ENCODE measurements at regions not wholly inside any gene's neighbourhood (a gene's known extent, or its start where the extent isn't known, plus 50 kb on each side); places are given as distances from the start of the nearest gene placed in this dataset.

DNA sequence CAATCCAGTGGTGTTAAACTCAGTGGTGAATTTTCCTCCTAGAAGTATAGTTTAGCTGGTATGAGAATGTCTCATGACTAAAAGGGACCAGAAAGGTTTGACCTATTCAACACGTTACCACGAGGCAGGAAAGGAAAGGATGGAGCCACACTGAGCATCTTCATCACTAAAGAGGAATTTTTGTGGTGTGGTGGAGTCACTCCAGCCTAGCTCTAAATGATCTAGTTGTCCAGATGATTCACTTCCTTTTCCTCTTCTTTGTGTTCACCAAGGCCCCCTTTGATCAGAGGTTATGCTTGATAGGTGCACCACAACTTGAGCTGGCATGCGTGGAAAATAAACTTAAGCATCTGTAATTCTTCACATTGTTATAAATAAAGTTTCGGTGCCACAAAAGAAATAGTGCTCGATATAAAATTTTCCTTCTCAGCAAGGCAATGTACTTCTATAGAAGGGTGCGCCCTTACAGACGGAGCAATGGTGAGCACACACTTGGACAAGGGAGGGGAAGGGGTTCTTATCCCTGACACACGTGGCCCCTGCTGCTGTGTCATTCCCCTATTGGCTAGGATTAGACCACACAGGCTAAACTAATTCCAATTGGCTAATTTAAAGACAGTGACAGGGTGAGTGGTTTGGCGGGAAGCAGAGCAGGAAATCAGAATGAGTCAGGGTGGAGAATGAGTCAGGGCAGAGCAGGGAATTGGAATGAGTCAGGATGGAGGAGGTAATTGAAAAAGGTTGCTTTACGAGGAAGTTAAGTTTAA, 254.6 kb downstream of the HS3ST3A1 start:
- TF ChIP-seq, protein P1, sequence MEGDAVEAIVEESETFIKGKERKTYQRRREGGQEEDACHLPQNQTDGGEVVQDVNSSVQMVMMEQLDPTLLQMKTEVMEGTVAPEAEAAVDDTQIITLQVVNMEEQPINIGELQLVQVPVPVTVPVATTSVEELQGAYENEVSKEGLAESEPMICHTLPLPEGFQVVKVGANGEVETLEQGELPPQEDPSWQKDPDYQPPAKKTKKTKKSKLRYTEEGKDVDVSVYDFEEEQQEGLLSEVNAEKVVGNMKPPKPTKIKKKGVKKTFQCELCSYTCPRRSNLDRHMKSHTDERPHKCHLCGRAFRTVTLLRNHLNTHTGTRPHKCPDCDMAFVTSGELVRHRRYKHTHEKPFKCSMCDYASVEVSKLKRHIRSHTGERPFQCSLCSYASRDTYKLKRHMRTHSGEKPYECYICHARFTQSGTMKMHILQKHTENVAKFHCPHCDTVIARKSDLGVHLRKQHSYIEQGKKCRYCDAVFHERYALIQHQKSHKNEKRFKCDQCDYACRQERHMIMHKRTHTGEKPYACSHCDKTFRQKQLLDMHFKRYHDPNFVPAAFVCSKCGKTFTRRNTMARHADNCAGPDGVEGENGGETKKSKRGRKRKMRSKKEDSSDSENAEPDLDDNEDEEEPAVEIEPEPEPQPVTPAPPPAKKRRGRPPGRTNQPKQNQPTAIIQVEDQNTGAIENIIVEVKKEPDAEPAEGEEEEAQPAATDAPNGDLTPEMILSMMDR (IDR thresholded peaks at IDR 0.05; ENCODE audit: extremely low read depth in 1 of 2, insufficient read depth in 1 of 2, low read depth in 1 of 2, low read length in 2 of 2), result no peak
- TF ChIP-seq POLR2A (IDR thresholded peaks at IDR 0.05; ENCODE audit: low read depth, low read length) (no peak), POLR2AphosphoS5 (IDR thresholded peaks at IDR 0.05; ENCODE audit: insufficient read depth, low read depth, low read length) (no peak), MAX (IDR thresholded peaks at IDR 0.05; ENCODE audit: insufficient read depth, insufficient read length) (no peak), EZH2 (IDR thresholded peaks at IDR 0.05; ENCODE audit: borderline replicate concordance, low read depth, low read length, severe bottlenecking) (no peak), FOS (IDR thresholded peaks at IDR 0.05; ENCODE audit: borderline replicate concordance, insufficient read depth, low read length) (no peak), GATA2 (IDR thresholded peaks at IDR 0.05; ENCODE audit: insufficient read depth, insufficient read length, low read depth, low read length) (no peak), JUN (IDR thresholded peaks at IDR 0.05; ENCODE audit: borderline replicate concordance, insufficient read depth, insufficient read length, low read depth) (no peak), MYC (IDR thresholded peaks at IDR 0.05; ENCODE audit: low read depth, low read length) (no peak)

All from endothelial cell of umbilical vein (primary cell).